HepG2 (cell line): ENCODE measurements at regions not wholly inside any gene's neighbourhood (a gene's known extent, or its start where the extent isn't known, plus 50 kb on each side); places are given as distances from the start of the nearest gene placed in this dataset.

Experiments
- ATAC-seq: fragments of 200-7000 bp; cut with Tn5 transposase; 3 replicates; pipeline ENCODE4 v1.9.1; 2020; ENCODE audit warnings: mild to moderate bottlenecking, moderate library complexity
- BruUV-seq: library from RNA; stranded (reverse); fragments of 400-500 nt; replicated peaks from 2 replicates; lab custom pipeline; 2021; lab: Mats Ljungman, UMichigan
- CTCF ChIA-PET: fragments of 300-600 bp; formaldehyde crosslinking; extraction: SDS; loops from one replicate; lab custom pipeline; 2021; ENCODE audit warnings: low total read pairs, inconsistent platforms, low intra/inter-chr PET ratio; lab: Yijun Ruan, JAX
- POLR2A ChIA-PET: fragments of 350-600 bp; sonication (Branson Sonifier 250); formaldehyde crosslinking; loops from one replicate; lab custom pipeline; 2020; ENCODE audit warnings: antibody characterized with exemption, inconsistent platforms; lab: Yijun Ruan, JAX
- DNase-seq: peaks from one replicate; pipeline ENCODE4 v3.0.0-alpha.2; 2015; ENCODE audit warnings: low spot score
- FAIRE-seq: peaks from 3 replicates; lab custom pipeline; 2011; peaks lifted over from hg19 to GRCh38; lab: Jason Lieb, UNC
- H2AFZ ChIP-seq: one replicate; pipeline ENCODE4 v1.6.1; 2011; ENCODE audit warnings: low read length, inconsistent platforms
- H3K27ac ChIP-seq: fragments of 300-600 bp; 3 replicates; pipeline ENCODE4 v1.8.0; 2011; ENCODE audit warnings: mixed run types, mild to moderate bottlenecking, mixed read lengths, low read length, inconsistent platforms; ENCODE audit not compliant: insufficient read depth; ENCODE audit errors: extremely low read length
- H3K27me3 ChIP-seq, 2 experiments: fragments of 200-600 bp in 1 of 2; 2 replicates in 1 of 2; 3 replicates in 1 of 2; pipeline versions ENCODE4 v1.6.0 to v1.8.0; 2011; ENCODE audit warnings: low read length in 2 of 2, mild to moderate bottlenecking in 2 of 2, moderate library complexity in 2 of 2, inconsistent platforms in 1 of 2; ENCODE audit not compliant: insufficient read depth in 2 of 2, control insufficient read depth in 1 of 2
- H3K36me3 ChIP-seq, 2 experiments: fragments of 200-600 bp in 1 of 2; replicated peaks in 1 of 2; 2 replicates in 1 of 2; 3 replicates in 1 of 2; pipeline versions ENCODE4 v1.5.1 to v1.8.0; 2011; ENCODE audit warnings: low read length in 2 of 2, inconsistent platforms in 1 of 2; ENCODE audit not compliant: insufficient read depth in 2 of 2, control insufficient read depth in 1 of 2
- H3K4me1 ChIP-seq: 2 replicates; pipeline ENCODE4 v1.5.1; 2012; ENCODE audit warnings: low read length, inconsistent platforms; ENCODE audit not compliant: insufficient read depth
- H3K4me2 ChIP-seq: 2 replicates; pipeline ENCODE4 v1.6.0; 2011; ENCODE audit warnings: low read depth, low read length, inconsistent platforms
- H3K4me3 ChIP-seq, 3 experiments: fragments of 200-600 bp in 1 of 3; sonication (generic), shearing (Covaris generic) in 1 of 3; replicated peaks in 1 of 3; 2 replicates each; pipeline ENCODE4 v1.5.1; 2011 to 2016; ENCODE audit warnings: low read length in 3 of 3, inconsistent platforms in 2 of 3, low read depth in 2 of 3, mild to moderate bottlenecking in 2 of 3, control low read depth in 1 of 3, mixed read lengths in 1 of 3; ENCODE audit not compliant: insufficient read depth in 1 of 3
- H3K79me2 ChIP-seq: one replicate; pipeline ENCODE4 v1.6.1; 2011; ENCODE audit warnings: low read length, inconsistent platforms; ENCODE audit not compliant: insufficient read depth
- H3K9ac ChIP-seq: 2 replicates; pipeline ENCODE4 v1.6.0; 2011; ENCODE audit warnings: mild to moderate bottlenecking, low read depth, low read length, inconsistent platforms; ENCODE audit not compliant: insufficient read depth
- H3K9me3 ChIP-seq: 2 replicates; pipeline ENCODE4 v1.5.1; 2012; ENCODE audit warnings: mild to moderate bottlenecking, low read length
- H4K20me1 ChIP-seq: 2 replicates; pipeline ENCODE4 v1.6.0; 2011; ENCODE audit warnings: inconsistent platforms, mild to moderate bottlenecking, low read length, moderate library complexity; ENCODE audit not compliant: insufficient read depth
- ATF7 ChIP-seq, 2 experiments: fragments of 450-650 bp in 1 of 2; sonication (generic) in 1 of 2; formaldehyde crosslinking in 1 of 2; IDR thresholded peaks; 2 replicates each; pipeline versions ENCODE4 v1.4.0 to v1.6.1; 2016 to 2020; ENCODE audit warnings: antibody characterized with exemption in 1 of 2, mild to moderate bottlenecking in 1 of 2, missing genetic modification reagents in 1 of 2
- SRSF4 ChIP-seq: fragments of 200-400 bp; formaldehyde crosslinking; IDR thresholded peaks from one replicate; pipeline ENCODE4 v1.6.1; 2018; ENCODE audit warnings: mild to moderate bottlenecking, low read depth, low read length, moderate library complexity; ENCODE audit not compliant: poor library complexity, severe bottlenecking
- WIZ ChIP-seq: sonication (generic); formaldehyde crosslinking; IDR thresholded peaks from 2 replicates; pipeline ENCODE4 v1.5.1; 2020; ENCODE audit warnings: mild to moderate bottlenecking, missing genetic modification reagents
- ZFP62 ChIP-seq: sonication (generic); formaldehyde crosslinking; IDR thresholded peaks from 2 replicates; pipeline ENCODE4 v1.4.0; 2020; ENCODE audit warnings: missing genetic modification reagents
- ZNF274 ChIP-seq: sonication (generic); formaldehyde crosslinking; IDR thresholded peaks from 2 replicates; pipeline ENCODE4 v1.5.1; 2020; ENCODE audit warnings: mild to moderate bottlenecking, missing genetic modification reagents
- ZZZ3 ChIP-seq: sonication (generic); formaldehyde crosslinking; IDR thresholded peaks from 2 replicates; pipeline ENCODE4 v1.4.0; 2020; ENCODE audit warnings: missing genetic modification reagents, mild to moderate bottlenecking, borderline replicate concordance
- WGBS: methylation state at CpG from one replicate; pipeline ENCODE4 v1.1.6; 2017; ENCODE audit warnings: low lambda C conversion rate; 5-methylcytosine and 5-hydroxymethylcytosine counted together
- in situ Hi-C: cut with HindIII; loops from 2 replicates; pipeline ENCODE4 v1.10.0; 2017; ENCODE audit warnings: low pct_unique_long_range_greater_than_20kb; ENCODE audit not compliant: extremely low pct_ligation_motif_present
- intact Hi-C: fragments of 100-400 bp; cut with micrococcal nuclease; formaldehyde crosslinking; loops from one replicate; pipeline ENCODE4 v1.10.0; 2022; ENCODE audit not compliant: unreplicated experiment
- TF ChIP-seq, protein P1 (sequence below): fragments of 450-650 bp; IDR thresholded peaks from 2 replicates; pipeline ENCODE4 v1.6.1; 2016
- TF ChIP-seq, protein P2 (sequence below): sonication (generic); formaldehyde crosslinking; IDR thresholded peaks from 2 replicates; pipeline ENCODE4 v1.8.1; 2023; ENCODE audit warnings: mild to moderate bottlenecking, missing genetic modification reagents
- TF ChIP-seq, protein P3 (sequence below): sonication (generic); formaldehyde crosslinking; IDR thresholded peaks from 2 replicates; pipeline ENCODE4 v1.4.0; 2020; ENCODE audit warnings: missing genetic modification reagents, borderline replicate concordance

DNA sequence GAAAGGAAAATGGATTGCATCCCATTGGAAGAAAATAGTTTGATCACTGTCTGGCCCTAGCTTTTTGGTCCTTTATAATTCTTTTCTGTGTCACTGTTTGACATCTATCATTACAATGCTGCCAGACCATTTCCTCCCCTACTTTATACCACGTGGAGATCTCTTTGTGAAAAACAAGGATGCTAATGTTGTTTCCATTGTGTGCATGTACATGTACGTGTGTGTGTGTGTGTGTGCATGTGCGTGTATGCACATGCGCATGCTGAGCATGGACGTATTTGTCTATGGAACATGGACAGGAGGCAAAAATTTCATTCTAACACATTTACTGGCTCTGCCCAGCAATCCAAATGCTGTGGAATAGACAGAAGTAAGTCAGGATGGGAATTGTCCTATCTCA is 153.1 kb upstream of the PLXNA2 start:
- ChIA-PET POLR2A (no interaction called here), CTCF (no interaction called here)
- intact Hi-C loops: no loop called here
- no peak for TF ChIP-seq SRSF4
- TF ChIP-seq, protein P1, sequence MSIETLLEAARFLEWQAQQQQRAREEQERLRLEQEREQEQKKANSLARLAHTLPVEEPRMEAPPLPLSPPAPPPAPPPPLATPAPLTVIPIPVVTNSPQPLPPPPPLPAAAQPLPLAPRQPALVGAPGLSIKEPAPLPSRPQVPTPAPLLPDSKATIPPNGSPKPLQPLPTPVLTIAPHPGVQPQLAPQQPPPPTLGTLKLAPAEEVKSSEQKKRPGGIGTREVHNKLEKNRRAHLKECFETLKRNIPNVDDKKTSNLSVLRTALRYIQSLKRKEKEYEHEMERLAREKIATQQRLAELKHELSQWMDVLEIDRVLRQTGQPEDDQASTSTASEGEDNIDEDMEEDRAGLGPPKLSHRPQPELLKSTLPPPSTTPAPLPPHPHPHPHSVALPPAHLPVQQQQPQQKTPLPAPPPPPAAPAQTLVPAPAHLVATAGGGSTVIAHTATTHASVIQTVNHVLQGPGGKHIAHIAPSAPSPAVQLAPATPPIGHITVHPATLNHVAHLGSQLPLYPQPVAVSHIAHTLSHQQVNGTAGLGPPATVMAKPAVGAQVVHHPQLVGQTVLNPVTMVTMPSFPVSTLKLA: 0 out of 2 replicates have a peak, but pooled peaks have one; percentile 12
- no peaks in the 10 kb centered on the region for H3K4me1 ChIP-seq
- no peak for ATAC-seq
- no peaks in the 10 kb centered on the region for H4K20me1 ChIP-seq
- no TSS peak for BruUV-seq
- H3K4me3 ChIP-seq: no peak overlapping the region
- 40% methylated on average over 5 of the region's 5 CpGs for WGBS
- H3K9me3 ChIP-seq: no peaks in the 10 kb centered on the region
- in situ Hi-C loops: no loop called here
- H3K27ac ChIP-seq: no peak overlapping the region
- H3K9ac ChIP-seq: no peak overlapping the region
- H3K27me3 ChIP-seq: no peaks in the 10 kb centered on the region
- H2AFZ ChIP-seq: no peak overlapping the region
- no peak for FAIRE-seq
- DNase-seq: no peak
- H3K36me3 ChIP-seq: no peaks in the 10 kb centered on the region
- H3K79me2 ChIP-seq: no peaks in the 10 kb centered on the region
- no peak overlapping the region for H3K4me2 ChIP-seq

DNA sequence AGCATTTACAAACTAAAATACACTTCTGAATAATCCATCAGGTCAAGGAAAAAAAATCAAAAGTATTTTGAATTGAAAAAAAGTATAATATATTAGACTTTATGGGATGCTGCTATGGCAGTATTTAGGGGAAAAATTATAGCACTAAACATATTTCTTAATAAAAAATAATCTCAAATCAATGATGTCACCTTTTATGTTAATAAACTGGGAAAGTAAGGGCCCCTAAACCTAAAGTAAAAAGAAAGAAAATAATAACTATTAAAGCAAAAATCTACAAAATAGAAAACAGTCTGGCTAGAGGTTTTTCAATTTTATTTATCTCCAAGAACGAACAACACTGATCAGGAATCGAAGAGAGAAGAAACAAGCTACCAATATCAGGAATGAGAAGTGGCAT is 160.8 kb upstream of the PLXNA2 start:
- POLR2A ChIA-PET: no interaction called here
- TF ChIP-seq ATF7 (IDR thresholded peaks at IDR 0.05): peak; percentile 71
- TF ChIP-seq ATF7 (CRISPR knock-in tag; IDR thresholded peaks at IDR 0.05): no peak
- no peak for TF ChIP-seq ZFP62
- no peak for TF ChIP-seq ZZZ3 (CRISPR knock-in tag)
- TF ChIP-seq, protein P2, sequence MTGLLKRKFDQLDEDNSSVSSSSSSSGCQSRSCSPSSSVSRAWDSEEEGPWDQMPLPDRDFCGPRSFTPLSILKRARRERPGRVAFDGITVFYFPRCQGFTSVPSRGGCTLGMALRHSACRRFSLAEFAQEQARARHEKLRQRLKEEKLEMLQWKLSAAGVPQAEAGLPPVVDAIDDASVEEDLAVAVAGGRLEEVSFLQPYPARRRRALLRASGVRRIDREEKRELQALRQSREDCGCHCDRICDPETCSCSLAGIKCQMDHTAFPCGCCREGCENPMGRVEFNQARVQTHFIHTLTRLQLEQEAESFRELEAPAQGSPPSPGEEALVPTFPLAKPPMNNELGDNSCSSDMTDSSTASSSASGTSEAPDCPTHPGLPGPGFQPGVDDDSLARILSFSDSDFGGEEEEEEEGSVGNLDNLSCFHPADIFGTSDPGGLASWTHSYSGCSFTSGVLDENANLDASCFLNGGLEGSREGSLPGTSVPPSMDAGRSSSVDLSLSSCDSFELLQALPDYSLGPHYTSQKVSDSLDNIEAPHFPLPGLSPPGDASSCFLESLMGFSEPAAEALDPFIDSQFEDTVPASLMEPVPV: no peak
- no peak for TF ChIP-seq WIZ (CRISPR knock-in tag)
- no peak for TF ChIP-seq ZNF274
- TF ChIP-seq, protein P3, sequence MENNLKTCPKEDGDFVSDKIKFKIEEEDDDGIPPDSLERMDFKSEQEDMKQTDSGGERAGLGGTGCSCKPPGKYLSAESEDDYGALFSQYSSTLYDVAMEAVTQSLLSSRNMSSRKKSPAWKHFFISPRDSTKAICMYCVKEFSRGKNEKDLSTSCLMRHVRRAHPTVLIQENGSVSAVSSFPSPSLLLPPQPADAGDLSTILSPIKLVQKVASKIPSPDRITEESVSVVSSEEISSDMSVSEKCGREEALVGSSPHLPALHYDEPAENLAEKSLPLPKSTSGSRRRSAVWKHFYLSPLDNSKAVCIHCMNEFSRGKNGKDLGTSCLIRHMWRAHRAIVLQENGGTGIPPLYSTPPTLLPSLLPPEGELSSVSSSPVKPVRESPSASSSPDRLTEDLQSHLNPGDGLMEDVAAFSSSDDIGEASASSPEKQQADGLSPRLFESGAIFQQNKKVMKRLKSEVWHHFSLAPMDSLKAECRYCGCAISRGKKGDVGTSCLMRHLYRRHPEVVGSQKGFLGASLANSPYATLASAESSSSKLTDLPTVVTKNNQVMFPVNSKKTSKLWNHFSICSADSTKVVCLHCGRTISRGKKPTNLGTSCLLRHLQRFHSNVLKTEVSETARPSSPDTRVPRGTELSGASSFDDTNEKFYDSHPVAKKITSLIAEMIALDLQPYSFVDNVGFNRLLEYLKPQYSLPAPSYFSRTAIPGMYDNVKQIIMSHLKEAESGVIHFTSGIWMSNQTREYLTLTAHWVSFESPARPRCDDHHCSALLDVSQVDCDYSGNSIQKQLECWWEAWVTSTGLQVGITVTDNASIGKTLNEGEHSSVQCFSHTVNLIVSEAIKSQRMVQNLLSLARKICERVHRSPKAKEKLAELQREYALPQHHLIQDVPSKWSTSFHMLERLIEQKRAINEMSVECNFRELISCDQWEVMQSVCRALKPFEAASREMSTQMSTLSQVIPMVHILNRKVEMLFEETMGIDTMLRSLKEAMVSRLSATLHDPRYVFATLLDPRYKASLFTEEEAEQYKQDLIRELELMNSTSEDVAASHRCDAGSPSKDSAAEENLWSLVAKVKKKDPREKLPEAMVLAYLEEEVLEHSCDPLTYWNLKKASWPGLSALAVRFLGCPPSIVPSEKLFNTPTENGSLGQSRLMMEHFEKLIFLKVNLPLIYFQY (CRISPR knock-in tag): no peak

More for the DNA sequence above, 160.8 kb upstream of the PLXNA2 start:
- Histone ChIP-seq H3K4me1 (no peaks in the 10 kb centered on the region), H3K79me2 (no peaks in the 10 kb centered on the region), H4K20me1 (no peaks in the 10 kb centered on the region), H3K9ac (no peak overlapping the region), H3K27me3 (no peaks in the 10 kb centered on the region; a peak in 1 of 5 replicates), H3K4me2 (no peak overlapping the region), H2AFZ (no peak overlapping the region), H3K9me3 (no peaks in the 10 kb centered on the region), H3K4me3 (no peak overlapping the region), H3K36me3 (no peaks in the 10 kb centered on the region), H3K27ac (no peak overlapping the region)
- 0% methylated on average over 2 of the region's 2 CpGs for WGBS
- DNase-seq: no peak
- no TSS peak for BruUV-seq
- FAIRE-seq: no peak
- in situ Hi-C loops: no loop called here
- CTCF ChIA-PET: no interaction called here
- intact Hi-C loops: no loop called here
- ATAC-seq: no peak
